GM18907 (cell line): ENCODE measurements at regions not wholly inside any gene's neighbourhood (a gene's known extent, or its start where the extent isn't known, plus 50 kb on each side); places are given as distances from the start of the nearest gene placed in this dataset.

Experiments
- ATAC-seq: cut with Tn5 transposase; IDR thresholded peaks from one replicate; pipeline ENCODE4 v1.9.1; 2021; ENCODE audit warnings: mild to moderate bottlenecking, moderate library complexity; ENCODE audit not compliant: unreplicated experiment

DNA sequence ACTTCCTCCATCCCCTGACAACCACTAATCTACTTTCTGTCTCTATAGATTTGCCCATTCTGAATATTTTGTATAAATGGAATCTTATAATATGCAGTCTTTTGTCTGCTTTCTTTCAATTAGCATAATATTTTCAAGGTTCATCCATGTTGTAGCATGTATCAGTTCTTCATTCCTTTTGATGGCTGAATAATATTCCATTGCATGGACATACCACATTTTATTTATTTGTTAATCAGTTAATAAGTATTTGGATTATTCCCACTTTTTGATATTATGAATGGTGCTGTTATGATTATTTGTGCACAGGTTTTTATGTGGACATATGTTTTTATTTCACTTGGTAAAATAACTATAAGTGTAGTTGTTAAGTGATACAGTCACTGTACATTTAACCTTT is 155.1 kb upstream of the WSCD2 start:
- no peak for ATAC-seq

DNA sequence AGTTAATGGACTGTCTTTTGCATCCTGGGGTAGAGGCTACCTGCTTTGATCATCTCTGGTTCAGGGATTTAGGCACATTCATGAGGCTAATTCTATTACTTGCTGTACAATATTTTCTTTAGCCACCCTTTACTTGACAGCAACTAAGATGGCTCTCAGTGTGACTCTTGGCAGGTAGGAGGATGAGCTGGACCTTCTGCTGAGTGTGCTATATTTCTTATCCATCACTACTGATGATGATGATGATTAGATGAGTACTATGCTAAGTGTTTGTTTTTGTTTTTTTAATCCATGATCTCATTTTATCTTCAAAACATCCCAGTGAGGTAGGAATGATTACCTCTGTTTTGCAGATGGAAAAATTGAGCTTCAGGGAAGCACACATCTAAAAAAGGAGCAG is 152.8 kb upstream of the WSCD2 start:
- ATAC-seq = no peak

DNA sequence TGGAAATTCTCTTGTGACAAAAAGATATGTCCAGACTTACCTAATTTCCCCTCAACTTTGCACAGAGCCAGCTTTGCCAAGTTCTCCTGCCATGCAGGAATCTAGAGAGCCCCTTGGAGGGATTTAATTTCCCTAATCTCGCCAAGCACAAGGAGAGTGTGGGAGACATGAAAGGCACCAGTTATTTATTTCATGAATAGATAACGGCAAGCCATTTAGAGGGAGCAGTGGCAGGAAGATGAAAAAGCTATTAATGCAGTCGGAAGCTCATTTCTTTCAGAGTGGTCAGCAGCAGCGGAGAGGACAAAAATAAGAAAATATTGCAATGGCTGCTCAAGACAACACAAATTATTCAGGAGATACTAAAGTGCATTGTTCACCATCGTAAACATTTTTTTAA is 150.9 kb upstream of the WSCD2 start:
- ATAC-seq = no peak

DNA sequence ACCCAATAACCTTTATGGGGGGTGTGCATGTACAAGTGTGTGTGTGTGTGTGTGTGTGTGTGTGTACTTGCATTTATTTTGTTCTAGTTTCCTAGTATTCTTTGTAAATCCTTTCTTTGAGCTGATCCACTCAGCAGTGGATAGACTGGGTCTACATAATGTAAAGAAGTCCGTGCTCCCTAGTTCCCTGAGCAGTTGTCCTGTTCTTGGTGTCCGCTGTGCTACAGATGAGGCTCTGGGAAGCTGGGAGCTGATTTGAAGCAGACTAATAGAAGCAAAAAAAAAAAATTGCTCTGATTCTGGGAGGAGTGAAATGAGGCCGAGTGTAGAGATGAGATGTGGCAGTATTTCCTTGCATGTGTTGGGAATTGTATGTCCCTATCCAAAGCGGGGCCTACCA is 150.4 kb upstream of the WSCD2 start:
- ATAC-seq = no peak

DNA sequence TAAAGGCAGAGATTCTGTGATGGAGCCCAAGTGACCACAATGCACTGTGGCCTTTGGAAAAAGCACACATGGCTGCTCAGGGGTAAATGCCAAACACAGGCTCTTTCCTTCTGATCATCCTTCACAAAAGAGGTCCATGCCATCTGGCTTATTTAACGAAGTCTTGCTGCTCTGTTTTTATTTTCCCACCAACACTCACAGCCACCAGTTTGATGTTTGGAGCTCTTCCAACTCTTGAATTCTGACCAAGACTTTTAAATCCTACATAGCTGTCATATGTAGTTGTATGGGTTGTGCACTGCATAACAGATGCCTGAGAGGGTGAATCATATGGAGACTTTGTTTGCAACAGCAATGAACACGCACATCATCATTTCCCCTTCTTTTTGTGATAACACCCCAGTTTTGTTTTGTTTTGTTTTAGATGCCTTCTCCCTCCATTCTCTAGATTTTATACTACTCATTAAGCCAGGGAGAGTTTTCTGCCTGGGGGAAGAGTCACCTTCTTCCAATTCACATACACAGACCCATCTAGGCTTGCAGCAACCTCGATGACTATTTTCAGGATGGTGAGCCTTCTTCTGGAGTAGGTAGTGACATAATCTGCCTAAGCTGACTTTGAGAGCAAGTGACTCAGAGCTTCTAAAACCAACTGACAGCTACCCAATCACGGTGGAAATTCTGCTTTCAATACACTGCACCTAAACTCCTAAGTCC is 145.2 kb upstream of the WSCD2 start:
- ATAC-seq = no peak

DNA sequence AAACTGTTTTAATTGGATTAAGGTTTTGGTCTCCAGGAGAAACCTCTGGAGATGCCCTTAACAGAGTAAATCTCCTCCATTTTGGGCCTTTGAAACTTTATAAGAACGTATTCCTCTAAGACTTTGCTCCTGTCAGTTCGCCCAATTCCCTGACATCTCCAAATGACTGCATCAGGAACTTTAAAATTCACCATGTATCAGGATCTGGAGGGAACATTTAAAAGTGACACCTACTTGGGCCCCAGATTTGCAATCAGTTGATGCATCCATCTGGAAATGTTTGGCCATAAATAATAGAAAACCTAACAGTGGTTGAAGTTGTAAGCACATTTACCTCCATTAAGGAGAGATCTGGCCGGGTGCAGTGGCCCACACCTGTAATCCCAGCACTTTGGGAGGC is 144.1 kb upstream of the WSCD2 start:
- no peak for ATAC-seq

DNA sequence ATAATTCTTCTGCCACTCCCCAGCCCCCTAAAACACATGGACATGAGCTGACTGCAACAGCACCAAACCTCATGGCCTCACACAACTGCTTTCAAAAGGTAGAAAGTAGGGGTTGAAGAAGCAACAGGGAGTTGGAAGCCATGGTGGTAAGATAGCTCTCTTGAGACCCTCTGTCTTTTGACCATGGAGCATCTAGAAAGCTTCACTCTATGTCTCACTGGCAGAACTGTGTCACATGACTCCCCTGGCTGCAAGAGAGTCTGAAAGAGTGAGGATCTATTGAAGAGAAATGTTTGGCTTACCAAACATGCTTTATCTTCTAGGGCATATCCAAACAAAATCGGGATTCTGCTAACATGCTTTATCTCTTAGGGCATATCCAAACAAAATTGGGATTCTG is 142.9 kb upstream of the WSCD2 start:
- no peak for ATAC-seq

DNA sequence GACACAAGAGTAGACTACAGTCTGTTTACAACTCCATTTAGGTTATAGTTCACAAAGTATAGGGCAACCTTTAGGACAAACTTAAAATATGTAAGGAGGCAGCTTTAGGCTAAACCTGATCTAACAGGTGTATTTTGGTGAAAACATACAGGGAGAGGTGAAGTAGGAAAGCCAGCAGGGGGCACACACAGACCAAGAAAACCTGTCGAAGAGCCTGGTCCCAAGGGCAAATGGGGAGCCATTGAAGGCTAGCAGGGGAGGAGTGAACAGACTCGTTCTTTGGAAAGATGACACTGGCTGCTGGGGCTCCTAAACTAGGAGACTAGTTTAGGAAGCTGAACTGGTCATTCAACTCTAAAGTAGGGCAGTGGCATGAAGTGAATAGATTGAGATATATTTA is 138.8 kb upstream of the WSCD2 start:
- no peak for ATAC-seq

DNA sequence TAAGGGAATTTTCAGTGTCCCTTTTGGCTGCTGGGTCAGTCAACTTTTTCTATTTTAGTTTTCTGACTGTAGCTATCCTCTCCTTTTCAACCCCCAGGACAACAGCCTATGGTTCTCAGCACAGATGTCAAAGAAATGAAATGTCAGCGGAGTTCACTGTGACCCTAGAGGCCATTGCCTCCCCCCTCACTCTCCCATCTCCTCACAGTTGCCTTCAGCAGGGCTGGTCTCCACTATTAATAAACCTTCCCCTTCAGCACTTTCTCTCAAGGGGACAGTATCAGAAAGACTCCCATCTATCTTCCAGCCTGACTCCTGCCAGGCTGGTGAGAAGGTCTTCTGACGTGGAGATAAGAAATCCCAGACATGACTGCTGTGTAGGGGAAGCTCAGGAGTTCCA is 137.1 kb upstream of the WSCD2 start:
- ATAC-seq = no peak

DNA sequence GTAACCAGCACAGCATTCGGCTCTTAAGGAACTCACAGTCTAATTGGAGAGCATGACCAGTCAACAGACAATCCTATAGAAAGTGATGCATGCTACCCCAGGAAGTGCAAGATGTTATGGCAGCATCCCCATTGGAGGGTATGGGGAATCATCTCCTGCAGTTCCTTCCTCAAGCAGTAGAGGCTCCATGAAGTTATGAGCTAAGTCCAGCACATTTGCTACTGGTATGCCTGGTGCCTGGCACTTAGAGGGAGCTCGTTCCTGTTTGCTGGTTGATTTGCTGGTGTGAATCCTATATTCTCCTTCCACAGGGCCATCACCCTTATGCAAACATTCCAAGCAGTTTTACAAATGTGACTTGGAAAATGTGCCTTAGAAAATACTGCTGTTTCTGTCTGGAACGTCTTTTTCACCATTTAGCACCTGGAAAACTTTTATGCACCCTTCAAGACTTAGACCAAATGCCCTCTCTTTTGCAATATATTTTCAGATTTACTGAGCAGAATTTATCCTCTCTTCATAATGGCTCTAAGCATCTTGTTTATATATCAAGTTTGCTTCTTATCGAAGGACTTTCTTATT is 136.1 kb upstream of the WSCD2 start:
- peak; percentile 63 for ATAC-seq

DNA sequence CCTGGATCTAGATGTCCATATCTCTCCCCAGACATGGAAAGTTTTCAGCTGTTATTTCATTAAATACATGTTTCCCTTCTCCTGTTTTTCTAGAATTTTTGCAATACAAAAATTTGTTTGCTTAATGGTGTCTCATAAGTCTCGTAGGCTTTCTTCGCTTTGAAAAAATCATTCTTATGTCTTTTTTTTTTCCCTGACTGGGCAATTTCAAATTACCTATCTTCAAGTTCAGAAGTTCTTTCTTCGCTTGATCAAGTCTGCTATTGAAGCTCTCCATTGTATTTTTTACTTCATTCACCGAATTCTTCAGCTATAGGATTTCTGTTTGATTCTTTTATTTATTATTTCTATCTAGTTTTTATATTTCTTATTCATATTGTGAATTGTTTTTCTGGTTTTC is 130.2 kb upstream of the WSCD2 start:
- no peak for ATAC-seq

DNA sequence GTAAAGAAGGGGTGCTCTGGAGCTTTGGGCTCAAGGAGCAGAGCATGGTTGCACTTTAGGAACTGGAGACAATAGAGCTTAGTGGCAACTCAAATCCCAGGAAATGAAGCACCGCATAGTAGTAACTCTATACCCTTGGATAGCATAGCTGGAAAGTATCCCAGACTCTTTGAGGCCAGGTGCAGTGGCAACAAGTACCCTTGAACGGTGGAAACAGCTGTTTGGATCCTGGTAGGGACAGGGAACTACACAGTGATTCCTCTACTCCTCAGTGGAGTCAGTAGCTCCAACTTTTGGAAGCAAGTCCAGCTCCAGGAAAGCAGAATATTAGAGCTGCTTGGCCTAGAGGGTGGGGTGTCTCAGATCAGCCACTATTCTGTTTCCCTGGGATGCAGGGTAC is 129.0 kb upstream of the WSCD2 start:
- ATAC-seq = no peak

DNA sequence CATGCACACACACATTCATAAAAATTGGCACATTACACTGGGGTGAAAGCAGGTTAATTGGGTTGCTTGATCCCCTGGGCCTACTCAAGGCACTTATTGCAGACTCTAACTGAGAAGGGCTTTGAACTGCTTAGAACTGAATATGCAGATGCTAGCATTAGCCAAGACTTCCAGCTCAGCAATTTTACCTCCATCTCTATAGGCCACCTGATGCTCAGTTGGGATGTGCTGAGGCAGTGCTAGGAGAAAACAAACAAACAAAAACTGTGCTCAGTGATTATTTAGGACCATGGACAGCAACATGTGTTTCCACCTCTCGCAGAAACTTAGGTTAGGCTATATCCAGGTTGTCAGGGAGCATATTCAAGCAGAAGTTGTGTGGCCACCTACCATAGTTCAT is 124.8 kb upstream of the WSCD2 start:
- ATAC-seq = no peak

DNA sequence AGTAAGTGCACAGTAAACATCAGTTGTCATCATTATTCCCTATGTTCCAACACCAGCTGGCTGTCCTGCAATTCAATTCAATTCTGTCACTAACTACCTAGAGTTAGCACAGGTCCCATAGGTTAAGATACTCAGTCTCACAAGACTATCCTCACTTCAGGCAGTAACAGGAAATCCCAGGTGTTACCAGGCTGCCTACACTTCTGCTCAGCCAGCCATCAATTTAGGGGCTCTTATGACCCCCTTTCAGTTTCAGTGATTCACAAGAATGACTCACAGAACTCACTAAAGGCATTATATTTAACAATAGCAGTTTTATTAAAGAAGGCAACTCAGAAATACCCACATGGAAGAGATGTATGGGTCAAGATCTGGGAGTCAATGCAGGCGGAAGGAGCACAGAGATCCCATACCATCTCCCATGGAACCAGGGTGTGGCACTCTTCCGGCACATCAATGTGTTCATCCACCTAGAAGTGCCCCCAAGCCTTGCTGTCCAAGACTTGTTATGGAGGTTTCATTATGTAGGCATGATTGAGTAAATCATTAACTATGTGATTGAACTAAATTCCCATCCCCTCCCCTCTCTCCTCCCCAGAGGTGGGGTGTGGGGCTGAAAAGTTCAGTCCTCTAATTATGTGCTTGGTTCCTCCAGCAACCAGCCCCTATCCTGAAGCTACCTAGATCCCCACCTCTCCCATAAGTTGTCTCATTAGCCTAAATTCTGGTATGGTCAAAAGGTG is 120.8 kb upstream of the WSCD2 start:
- ATAC-seq = no peak

DNA sequence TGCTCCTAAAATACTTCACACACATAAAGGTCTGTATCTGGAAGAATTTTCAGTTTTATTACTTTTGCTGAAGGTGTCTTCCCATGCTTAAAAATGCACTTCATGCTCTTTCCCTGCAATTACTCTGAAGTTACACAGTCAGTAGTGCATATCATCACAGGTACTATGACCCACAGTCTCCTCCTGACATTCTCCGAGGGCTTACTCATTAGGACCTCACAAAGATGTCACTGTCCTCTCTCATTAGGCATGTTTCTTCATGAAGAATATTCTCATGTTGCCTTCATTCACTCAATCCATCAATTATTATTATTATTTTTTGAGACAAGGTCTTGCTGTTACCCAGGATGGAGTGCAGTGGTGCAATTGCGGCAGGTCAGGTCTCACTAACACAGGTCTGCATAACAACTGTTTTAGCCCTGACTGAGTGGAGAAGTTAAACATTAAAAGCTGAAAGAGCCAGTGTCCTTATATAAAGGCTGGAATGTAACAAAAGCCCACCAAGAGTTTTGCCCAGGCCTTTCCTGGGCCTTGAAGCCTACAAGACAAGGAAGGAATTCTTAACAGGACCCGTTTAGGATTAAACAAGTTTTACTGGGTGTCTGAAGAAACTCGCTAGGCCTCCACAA is 119.5 kb upstream of the WSCD2 start:
- ATAC-seq = no peak

DNA sequence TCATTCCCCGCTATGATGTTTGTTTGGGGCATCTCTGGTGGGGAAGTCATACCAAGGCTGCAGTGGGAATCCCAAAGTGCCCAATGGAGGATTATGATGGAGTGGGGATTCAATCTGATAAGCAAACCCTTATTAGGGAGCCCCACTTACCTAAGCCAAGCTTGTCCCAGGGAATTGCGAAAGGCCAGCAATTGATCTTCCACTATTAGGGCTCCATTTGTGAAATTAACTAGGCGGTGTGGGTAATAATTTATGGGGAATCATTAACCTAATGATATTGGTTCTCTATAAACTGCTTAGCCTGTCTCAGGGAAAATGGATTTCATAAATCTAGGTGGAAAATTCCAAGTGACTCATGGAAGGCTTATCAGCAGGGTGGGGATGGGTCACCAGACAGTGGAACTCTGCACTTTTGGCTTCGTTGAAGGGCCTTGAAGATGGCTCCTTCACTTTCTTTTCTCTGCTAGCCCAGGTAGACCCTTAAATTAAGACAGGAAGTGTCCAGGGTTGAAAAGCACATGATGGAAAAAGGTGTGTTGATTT is 113.0 kb upstream of the WSCD2 start:
- no peak for ATAC-seq

DNA sequence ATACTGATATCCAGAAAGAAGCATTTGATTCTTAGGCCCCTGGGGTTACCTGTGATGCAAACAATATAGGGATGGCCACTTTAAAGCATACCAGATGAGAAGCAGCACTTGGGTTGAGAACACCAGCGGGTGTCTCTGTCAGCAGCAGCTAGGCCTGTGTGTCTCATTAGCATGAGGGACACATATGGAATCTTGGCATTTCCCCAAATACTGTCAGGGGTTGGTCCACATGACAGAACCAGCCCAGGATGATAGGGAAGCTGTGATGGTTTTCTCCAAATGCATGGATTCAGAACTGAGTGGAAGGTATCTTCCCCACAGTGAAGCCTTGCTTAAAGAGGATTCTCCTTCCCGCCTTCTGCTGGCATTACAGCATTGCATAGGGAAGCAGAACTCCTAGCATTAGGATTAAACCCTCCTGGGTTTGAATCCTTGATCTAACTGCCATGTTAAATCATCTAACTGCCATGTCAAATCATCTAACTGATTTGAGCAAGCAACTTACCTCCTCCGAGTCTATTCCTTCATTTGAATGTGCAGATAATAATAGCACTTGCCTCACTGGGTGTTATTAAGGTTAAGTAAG is 111.5 kb upstream of the WSCD2 start:
- no peak for ATAC-seq

DNA sequence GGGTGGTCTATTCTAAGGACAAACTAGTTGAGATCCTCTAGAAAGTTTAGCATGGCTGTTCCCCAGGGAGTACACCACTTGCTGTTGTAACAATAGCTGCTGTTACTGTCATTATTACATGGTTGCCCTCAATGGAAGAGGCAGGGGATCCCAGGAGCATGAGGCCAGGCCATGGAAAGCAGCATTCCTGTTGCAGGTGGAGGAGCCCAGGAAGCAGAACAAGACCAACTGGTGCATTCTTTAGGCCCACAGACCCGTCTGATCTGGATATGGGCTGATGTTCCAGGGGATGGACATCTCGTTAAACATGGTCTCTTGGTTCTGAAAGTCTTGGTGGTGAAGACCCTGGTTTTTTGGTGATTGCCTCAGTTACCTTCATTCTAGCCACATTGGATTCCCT is 109.2 kb upstream of the WSCD2 start:
- no peak for ATAC-seq

DNA sequence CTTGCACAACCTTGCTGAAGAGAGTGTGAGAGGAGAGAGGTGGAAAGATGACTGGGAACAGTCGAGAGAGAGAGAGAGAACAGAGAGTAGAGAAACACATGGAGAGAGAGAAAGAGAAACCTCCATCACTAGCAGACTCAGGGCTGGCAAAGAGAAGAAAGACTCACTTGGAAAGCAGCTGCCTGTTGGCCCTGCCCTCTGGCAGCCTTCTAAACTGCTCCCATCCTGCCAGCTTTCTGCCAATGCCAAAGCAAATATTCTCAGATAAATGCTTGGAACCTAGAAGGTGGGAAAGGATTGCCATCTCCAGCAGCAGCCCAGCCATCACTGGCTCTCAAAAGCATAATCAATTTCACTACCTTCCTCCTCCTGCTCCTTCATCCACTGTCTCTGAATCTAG is 107.9 kb upstream of the WSCD2 start:
- no peak for ATAC-seq

DNA sequence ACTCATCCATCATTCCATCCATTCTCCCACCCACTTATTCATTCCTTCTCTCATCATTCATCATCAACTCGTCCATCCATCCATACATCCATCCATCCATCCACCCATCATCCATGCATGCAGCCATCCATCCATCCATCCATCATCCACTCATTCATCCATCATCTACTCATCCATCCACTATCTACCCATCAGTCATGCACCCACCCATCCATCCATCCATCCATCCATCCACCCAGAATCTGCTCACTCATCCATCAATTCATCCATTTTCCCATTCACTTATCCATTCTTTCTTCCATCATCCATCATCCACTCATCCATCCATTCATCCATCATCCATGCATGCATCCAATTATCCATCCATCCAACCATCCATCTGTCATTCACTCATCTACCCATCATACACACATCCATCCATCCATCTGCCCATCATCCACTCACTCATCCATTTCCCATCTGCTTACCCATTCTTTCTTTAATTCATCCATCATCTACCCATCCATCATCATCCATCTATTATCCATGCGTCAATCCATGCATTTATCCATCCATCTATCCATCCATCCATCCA is 107.1 kb upstream of the WSCD2 start:
- no peak for ATAC-seq
